ENCODE measurements at regions not wholly inside any gene's neighbourhood (a gene's known extent, or its start where the extent isn't known, plus 50 kb on each side); places are given as distances from the start of the nearest gene placed in this dataset.

DNA sequence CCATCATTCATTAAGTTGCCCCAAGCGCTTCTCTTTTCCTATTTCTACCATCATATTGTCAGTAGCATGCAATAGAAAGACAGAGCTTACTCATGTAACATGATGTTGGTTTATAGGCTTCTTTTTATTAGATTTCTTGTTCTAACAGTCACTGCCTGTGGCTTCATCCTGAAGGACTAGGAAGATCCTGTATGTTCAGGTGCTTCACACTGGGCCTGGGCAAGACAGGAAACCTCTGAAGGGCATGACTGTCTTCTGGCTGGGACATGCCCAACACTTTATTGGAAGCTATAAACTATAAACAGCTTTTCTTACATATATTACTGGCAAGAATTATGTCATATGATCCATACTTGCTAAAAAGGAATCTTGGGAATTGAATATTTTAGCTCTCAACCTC is 258.4 kb upstream of the AKR1E2 start:
- POLR2A ChIA-PET: no interaction called here
- no peak for TF ChIP-seq NFYB (CRISPR knock-in tag; conservative IDR thresholded peaks at IDR 0.05; ENCODE audit: low read depth)
- no peak for TF ChIP-seq SMAD3 (CRISPR knock-in tag; IDR thresholded peaks at IDR 0.05; ENCODE audit: borderline replicate concordance)
- TF ChIP-seq RORB (CRISPR knock-in tag; IDR thresholded peaks at IDR 0.05): no peak
- no peak for TF ChIP-seq NR3C1 (CRISPR knock-in tag; conservative IDR thresholded peaks at IDR 0.05; ENCODE audit: low read depth)
- TF ChIP-seq ZBTB21 (CRISPR knock-in tag; IDR thresholded peaks at IDR 0.05; ENCODE audit: borderline replicate concordance): no peak
- TF ChIP-seq ZNF317 (CRISPR knock-in tag; IDR thresholded peaks at IDR 0.05; ENCODE audit: borderline replicate concordance, low read depth): no peak
- Mint-ChIP-seq H3K27me3 (ENCODE audit: low read depth) (no peaks in the 10 kb centered on the region), H3K4me1 (peaks cover 4% of the 10 kb centered on the region), H3K4me3 (no peak overlapping the region), H3K9me3 (no peaks in the 10 kb centered on the region), H3K27ac (no peak overlapping the region), H3K36me3 (no peaks in the 10 kb centered on the region)
- no peak for DNase-seq (ENCODE audit: low spot score)
- CTCF ChIA-PET: no interaction called here
- ATAC-seq: no peak

DNA sequence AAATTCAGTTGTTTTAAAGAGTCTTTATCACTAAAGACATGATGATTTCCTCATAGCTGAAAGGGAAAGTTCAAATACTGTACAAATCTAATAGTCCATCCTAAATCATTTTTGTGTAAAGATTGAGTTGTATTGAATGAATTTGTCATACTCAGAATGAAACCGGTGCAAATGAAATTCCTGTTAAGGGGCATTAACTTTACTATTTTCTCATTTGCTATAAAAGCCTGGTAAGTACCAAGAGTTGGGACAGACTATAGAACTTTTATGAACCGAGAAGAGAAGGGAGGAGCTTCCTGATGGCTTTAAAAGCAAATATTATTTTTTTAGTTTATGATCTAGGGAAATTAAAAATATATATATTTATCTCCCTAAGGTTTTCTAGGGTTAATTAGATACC is 260.0 kb upstream of the AKR1E2 start:
- H3K36me3 Mint-ChIP-seq: no peaks in the 10 kb centered on the region
- H3K4me3 Mint-ChIP-seq: no peak overlapping the region
- H3K27me3 Mint-ChIP-seq (ENCODE audit: low read depth): no peaks in the 10 kb centered on the region
- TF ChIP-seq, protein P1, sequence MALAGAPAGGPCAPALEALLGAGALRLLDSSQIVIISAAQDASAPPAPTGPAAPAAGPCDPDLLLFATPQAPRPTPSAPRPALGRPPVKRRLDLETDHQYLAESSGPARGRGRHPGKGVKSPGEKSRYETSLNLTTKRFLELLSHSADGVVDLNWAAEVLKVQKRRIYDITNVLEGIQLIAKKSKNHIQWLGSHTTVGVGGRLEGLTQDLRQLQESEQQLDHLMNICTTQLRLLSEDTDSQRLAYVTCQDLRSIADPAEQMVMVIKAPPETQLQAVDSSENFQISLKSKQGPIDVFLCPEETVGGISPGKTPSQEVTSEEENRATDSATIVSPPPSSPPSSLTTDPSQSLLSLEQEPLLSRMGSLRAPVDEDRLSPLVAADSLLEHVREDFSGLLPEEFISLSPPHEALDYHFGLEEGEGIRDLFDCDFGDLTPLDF (CRISPR knock-in tag; IDR thresholded peaks at IDR 0.05): no peak
- TF ChIP-seq, protein P2, sequence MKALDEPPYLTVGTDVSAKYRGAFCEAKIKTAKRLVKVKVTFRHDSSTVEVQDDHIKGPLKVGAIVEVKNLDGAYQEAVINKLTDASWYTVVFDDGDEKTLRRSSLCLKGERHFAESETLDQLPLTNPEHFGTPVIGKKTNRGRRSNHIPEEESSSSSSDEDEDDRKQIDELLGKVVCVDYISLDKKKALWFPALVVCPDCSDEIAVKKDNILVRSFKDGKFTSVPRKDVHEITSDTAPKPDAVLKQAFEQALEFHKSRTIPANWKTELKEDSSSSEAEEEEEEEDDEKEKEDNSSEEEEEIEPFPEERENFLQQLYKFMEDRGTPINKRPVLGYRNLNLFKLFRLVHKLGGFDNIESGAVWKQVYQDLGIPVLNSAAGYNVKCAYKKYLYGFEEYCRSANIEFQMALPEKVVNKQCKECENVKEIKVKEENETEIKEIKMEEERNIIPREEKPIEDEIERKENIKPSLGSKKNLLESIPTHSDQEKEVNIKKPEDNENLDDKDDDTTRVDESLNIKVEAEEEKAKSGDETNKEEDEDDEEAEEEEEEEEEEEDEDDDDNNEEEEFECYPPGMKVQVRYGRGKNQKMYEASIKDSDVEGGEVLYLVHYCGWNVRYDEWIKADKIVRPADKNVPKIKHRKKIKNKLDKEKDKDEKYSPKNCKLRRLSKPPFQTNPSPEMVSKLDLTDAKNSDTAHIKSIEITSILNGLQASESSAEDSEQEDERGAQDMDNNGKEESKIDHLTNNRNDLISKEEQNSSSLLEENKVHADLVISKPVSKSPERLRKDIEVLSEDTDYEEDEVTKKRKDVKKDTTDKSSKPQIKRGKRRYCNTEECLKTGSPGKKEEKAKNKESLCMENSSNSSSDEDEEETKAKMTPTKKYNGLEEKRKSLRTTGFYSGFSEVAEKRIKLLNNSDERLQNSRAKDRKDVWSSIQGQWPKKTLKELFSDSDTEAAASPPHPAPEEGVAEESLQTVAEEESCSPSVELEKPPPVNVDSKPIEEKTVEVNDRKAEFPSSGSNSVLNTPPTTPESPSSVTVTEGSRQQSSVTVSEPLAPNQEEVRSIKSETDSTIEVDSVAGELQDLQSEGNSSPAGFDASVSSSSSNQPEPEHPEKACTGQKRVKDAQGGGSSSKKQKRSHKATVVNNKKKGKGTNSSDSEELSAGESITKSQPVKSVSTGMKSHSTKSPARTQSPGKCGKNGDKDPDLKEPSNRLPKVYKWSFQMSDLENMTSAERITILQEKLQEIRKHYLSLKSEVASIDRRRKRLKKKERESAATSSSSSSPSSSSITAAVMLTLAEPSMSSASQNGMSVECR (CRISPR knock-in tag; IDR thresholded peaks at IDR 0.05; ENCODE audit: borderline replicate concordance): no peak
- TF ChIP-seq ZNF671 (CRISPR knock-in tag; IDR thresholded peaks at IDR 0.05): no peak
- TF ChIP-seq, protein P3, sequence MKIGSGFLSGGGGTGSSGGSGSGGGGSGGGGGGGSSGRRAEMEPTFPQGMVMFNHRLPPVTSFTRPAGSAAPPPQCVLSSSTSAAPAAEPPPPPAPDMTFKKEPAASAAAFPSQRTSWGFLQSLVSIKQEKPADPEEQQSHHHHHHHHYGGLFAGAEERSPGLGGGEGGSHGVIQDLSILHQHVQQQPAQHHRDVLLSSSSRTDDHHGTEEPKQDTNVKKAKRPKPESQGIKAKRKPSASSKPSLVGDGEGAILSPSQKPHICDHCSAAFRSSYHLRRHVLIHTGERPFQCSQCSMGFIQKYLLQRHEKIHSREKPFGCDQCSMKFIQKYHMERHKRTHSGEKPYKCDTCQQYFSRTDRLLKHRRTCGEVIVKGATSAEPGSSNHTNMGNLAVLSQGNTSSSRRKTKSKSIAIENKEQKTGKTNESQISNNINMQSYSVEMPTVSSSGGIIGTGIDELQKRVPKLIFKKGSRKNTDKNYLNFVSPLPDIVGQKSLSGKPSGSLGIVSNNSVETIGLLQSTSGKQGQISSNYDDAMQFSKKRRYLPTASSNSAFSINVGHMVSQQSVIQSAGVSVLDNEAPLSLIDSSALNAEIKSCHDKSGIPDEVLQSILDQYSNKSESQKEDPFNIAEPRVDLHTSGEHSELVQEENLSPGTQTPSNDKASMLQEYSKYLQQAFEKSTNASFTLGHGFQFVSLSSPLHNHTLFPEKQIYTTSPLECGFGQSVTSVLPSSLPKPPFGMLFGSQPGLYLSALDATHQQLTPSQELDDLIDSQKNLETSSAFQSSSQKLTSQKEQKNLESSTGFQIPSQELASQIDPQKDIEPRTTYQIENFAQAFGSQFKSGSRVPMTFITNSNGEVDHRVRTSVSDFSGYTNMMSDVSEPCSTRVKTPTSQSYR (CRISPR knock-in tag; IDR thresholded peaks at IDR 0.05): no peak
- no peak for TF ChIP-seq FOXP1 (CRISPR knock-in tag; IDR thresholded peaks at IDR 0.05; ENCODE audit: borderline replicate concordance)
- TF ChIP-seq RELA (CRISPR knock-in tag; IDR thresholded peaks at IDR 0.05; ENCODE audit: borderline replicate concordance): no peak
- TF ChIP-seq CBFB (CRISPR knock-in tag; IDR thresholded peaks at IDR 0.05; ENCODE audit: low read depth): no peak
- TF ChIP-seq, protein P4, sequence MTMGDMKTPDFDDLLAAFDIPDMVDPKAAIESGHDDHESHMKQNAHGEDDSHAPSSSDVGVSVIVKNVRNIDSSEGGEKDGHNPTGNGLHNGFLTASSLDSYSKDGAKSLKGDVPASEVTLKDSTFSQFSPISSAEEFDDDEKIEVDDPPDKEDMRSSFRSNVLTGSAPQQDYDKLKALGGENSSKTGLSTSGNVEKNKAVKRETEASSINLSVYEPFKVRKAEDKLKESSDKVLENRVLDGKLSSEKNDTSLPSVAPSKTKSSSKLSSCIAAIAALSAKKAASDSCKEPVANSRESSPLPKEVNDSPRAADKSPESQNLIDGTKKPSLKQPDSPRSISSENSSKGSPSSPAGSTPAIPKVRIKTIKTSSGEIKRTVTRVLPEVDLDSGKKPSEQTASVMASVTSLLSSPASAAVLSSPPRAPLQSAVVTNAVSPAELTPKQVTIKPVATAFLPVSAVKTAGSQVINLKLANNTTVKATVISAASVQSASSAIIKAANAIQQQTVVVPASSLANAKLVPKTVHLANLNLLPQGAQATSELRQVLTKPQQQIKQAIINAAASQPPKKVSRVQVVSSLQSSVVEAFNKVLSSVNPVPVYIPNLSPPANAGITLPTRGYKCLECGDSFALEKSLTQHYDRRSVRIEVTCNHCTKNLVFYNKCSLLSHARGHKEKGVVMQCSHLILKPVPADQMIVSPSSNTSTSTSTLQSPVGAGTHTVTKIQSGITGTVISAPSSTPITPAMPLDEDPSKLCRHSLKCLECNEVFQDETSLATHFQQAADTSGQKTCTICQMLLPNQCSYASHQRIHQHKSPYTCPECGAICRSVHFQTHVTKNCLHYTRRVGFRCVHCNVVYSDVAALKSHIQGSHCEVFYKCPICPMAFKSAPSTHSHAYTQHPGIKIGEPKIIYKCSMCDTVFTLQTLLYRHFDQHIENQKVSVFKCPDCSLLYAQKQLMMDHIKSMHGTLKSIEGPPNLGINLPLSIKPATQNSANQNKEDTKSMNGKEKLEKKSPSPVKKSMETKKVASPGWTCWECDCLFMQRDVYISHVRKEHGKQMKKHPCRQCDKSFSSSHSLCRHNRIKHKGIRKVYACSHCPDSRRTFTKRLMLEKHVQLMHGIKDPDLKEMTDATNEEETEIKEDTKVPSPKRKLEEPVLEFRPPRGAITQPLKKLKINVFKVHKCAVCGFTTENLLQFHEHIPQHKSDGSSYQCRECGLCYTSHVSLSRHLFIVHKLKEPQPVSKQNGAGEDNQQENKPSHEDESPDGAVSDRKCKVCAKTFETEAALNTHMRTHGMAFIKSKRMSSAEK (CRISPR knock-in tag; IDR thresholded peaks at IDR 0.05; ENCODE audit: borderline replicate concordance): no peak
- peaks cover 4% of the 10 kb centered on the region for H3K4me1 Mint-ChIP-seq
- ChIA-PET POLR2A (interaction anchor here (0.6 kb wide), 1 partner anchor 28 kb away, joined by 5 read pairs; no protein-coding TSS in a partner anchor), CTCF (no interaction called here)
- no peaks in the 10 kb centered on the region for H3K9me3 Mint-ChIP-seq
- no peak overlapping the region for H3K27ac Mint-ChIP-seq
- DNase-seq (ENCODE audit: low spot score): no peak
- ATAC-seq: no peak
